ENCODE measurements at regions not wholly inside any gene's neighbourhood (a gene's known extent, or its start where the extent isn't known, plus 50 kb on each side); places are given as distances from the start of the nearest gene placed in this dataset.

- TF ChIP-seq, protein P1, sequence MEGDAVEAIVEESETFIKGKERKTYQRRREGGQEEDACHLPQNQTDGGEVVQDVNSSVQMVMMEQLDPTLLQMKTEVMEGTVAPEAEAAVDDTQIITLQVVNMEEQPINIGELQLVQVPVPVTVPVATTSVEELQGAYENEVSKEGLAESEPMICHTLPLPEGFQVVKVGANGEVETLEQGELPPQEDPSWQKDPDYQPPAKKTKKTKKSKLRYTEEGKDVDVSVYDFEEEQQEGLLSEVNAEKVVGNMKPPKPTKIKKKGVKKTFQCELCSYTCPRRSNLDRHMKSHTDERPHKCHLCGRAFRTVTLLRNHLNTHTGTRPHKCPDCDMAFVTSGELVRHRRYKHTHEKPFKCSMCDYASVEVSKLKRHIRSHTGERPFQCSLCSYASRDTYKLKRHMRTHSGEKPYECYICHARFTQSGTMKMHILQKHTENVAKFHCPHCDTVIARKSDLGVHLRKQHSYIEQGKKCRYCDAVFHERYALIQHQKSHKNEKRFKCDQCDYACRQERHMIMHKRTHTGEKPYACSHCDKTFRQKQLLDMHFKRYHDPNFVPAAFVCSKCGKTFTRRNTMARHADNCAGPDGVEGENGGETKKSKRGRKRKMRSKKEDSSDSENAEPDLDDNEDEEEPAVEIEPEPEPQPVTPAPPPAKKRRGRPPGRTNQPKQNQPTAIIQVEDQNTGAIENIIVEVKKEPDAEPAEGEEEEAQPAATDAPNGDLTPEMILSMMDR (IDR thresholded peaks at IDR 0.05; ENCODE audit: borderline replicate concordance, extremely low read depth, insufficient read depth) = no peak
- H3K9me3 ChIP-seq (ENCODE audit: control insufficient read depth in 2 of 3, insufficient read depth in 1 of 3, low read length in 3 of 3) = peaks cover 0 to 15% (median 0%) of the 10 kb centered on the region in 3 donors
- no peak for FAIRE-seq
- no peak for DNase-seq
- H3K4me3 ChIP-seq (ENCODE audit: low read length in 3 of 3) = no peak overlapping the region
- H3K27me3 ChIP-seq (ENCODE audit: control insufficient read depth, insufficient read depth, low read length) = no peaks in the 10 kb centered on the region
- H3K36me3 ChIP-seq (ENCODE audit: control insufficient read depth in 2 of 3, insufficient read depth in 3 of 3, low read length in 3 of 3) = no peaks in the 10 kb centered on the region
- intact Hi-C loops (cut with DNase I) = no loop called here
- no peak overlapping the region for H3K27ac ChIP-seq (ENCODE audit: low read depth in 2 of 2, low read length in 2 of 2)
- H3K9ac ChIP-seq (ENCODE audit: low read length in 3 of 3) = no peak overlapping the region
- no peaks in the 10 kb centered on the region for H3K4me1 ChIP-seq (ENCODE audit: control insufficient read depth in 2 of 3, insufficient read depth in 2 of 3, low read depth in 1 of 3, low read length in 3 of 3)
Measured at GRCh38 chr20:60976913-60977312, 275.1 kb upstream of the CDH4 start.

GRCh38 chr20:60977901-60978300 is 274.2 kb upstream of the CDH4 start:
- Histone ChIP-seq H3K27ac (ENCODE audit: low read depth in 2 of 2, low read length in 2 of 2) (no peak overlapping the region), H3K9me3 (ENCODE audit: control insufficient read depth in 2 of 3, insufficient read depth in 1 of 3, low read length in 3 of 3) (peaks cover 0 to 15% (median 0%) of the 10 kb centered on the region in 3 donors), H3K9ac (ENCODE audit: low read length in 3 of 3) (no peak overlapping the region), H3K4me3 (ENCODE audit: low read length in 3 of 3) (no peak overlapping the region), H3K36me3 (ENCODE audit: control insufficient read depth in 2 of 3, insufficient read depth in 3 of 3, low read length in 3 of 3) (no peaks in the 10 kb centered on the region), H3K4me1 (ENCODE audit: control insufficient read depth in 2 of 3, insufficient read depth in 2 of 3, low read depth in 1 of 3, low read length in 3 of 3) (no peaks in the 10 kb centered on the region), H3K27me3 (ENCODE audit: control insufficient read depth, insufficient read depth, low read length) (no peaks in the 10 kb centered on the region)
- intact Hi-C loops (cut with DNase I) = no loop called here
- DNase-seq = no peak
- TF ChIP-seq, protein P1 (IDR thresholded peaks at IDR 0.05; ENCODE audit: borderline replicate concordance, extremely low read depth, insufficient read depth) = no peak
- no peak for FAIRE-seq

- intact Hi-C loops (cut with DNase I) = no loop called here
- H3K9ac ChIP-seq (ENCODE audit: low read length in 3 of 3) = no peak overlapping the region
- no peak overlapping the region for H3K27ac ChIP-seq (ENCODE audit: low read depth in 2 of 2, low read length in 2 of 2)
- DNase-seq (peak in 2 of 5 donors; percentile 2 to 8), FAIRE-seq (no peak)
- no peaks in the 10 kb centered on the region for H3K4me1 ChIP-seq (ENCODE audit: control insufficient read depth in 2 of 3, insufficient read depth in 2 of 3, low read depth in 1 of 3, low read length in 3 of 3)
- H3K9me3 ChIP-seq (ENCODE audit: control insufficient read depth in 2 of 3, insufficient read depth in 1 of 3, low read length in 3 of 3) = peaks cover 0 to 12% (median 0%) of the 10 kb centered on the region in 3 donors
- no peaks in the 10 kb centered on the region for H3K27me3 ChIP-seq (ENCODE audit: control insufficient read depth, insufficient read depth, low read length)
- TF ChIP-seq, protein P1 (IDR thresholded peaks at IDR 0.05; ENCODE audit: borderline replicate concordance, extremely low read depth, insufficient read depth) = no peak
- H3K36me3 ChIP-seq (ENCODE audit: control insufficient read depth in 2 of 3, insufficient read depth in 3 of 3, low read length in 3 of 3) = no peaks in the 10 kb centered on the region
- H3K4me3 ChIP-seq (ENCODE audit: low read length in 3 of 3) = no peak overlapping the region
Measured at GRCh38 chr20:60984666-60985065, 267.4 kb upstream of the CDH4 start.

GRCh38 chr20:60986506-60987156 is 265.4 kb upstream of the CDH4 start:
- no peak overlapping the region for H3K4me3 ChIP-seq (ENCODE audit: low read length in 3 of 3)
- DNase-seq (no peak), FAIRE-seq (no peak)
- H3K4me1 ChIP-seq (ENCODE audit: control insufficient read depth in 2 of 3, insufficient read depth in 2 of 3, low read depth in 1 of 3, low read length in 3 of 3) = no peaks in the 10 kb centered on the region
- H3K27me3 ChIP-seq (ENCODE audit: control insufficient read depth, insufficient read depth, low read length) = no peaks in the 10 kb centered on the region
- no peak overlapping the region for H3K9ac ChIP-seq (ENCODE audit: low read length in 3 of 3)
- H3K27ac ChIP-seq (ENCODE audit: low read depth in 2 of 2, low read length in 2 of 2) = no peak overlapping the region
- no peaks in the 10 kb centered on the region for H3K9me3 ChIP-seq (ENCODE audit: control insufficient read depth in 2 of 3, insufficient read depth in 1 of 3, low read length in 3 of 3)
- TF ChIP-seq, protein P1 (IDR thresholded peaks at IDR 0.05; ENCODE audit: borderline replicate concordance, extremely low read depth, insufficient read depth) = no peak
- intact Hi-C loops (cut with DNase I) = no loop called here
- no peaks in the 10 kb centered on the region for H3K36me3 ChIP-seq (ENCODE audit: control insufficient read depth in 2 of 3, insufficient read depth in 3 of 3, low read length in 3 of 3)

Measured in kidney (tissue), 13 donors.